ENCODE measurements at regions not wholly inside any gene's neighbourhood (a gene's known extent, or its start where the extent isn't known, plus 50 kb on each side); places are given as distances from the start of the nearest gene placed in this dataset.

DNA sequence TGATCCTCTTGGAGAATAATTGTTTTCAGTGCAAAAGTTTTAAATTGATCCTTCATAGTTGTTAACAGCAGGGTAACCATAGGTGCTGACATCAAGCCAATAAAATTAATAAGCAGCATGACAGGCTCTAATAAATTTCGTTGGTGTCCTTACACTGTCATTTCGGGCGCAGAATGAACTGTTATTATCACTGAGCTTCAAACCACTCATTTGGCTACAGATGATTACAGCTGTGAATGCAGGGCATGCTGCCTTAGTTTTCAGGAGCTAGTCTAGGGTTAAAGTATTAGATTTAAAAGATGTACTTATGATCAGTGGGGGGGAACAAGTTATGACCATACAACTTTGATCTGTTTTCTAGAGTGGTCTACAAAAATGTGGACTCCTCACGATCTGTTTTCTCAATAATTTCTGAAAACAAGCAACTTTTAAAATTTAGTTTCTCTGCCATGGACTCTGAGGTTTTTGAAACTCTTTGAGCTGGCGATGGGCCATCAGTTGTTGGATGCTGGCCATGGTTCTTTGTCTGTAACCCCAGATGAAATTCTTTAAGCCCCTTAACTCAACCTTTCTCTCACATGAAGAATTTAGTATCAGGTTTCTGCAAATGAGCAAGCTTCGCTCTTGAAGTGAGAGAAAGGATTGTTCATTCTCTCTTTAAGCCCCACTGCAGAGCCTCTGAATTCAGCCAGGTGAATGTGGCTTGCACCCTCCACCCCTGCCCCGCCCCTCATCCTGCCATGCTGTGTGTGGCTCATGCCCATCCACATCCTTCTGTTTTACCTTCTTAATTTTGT lies 99.1 kb upstream of the MTHFD1L start:
- TF ChIP-seq, protein P1, sequence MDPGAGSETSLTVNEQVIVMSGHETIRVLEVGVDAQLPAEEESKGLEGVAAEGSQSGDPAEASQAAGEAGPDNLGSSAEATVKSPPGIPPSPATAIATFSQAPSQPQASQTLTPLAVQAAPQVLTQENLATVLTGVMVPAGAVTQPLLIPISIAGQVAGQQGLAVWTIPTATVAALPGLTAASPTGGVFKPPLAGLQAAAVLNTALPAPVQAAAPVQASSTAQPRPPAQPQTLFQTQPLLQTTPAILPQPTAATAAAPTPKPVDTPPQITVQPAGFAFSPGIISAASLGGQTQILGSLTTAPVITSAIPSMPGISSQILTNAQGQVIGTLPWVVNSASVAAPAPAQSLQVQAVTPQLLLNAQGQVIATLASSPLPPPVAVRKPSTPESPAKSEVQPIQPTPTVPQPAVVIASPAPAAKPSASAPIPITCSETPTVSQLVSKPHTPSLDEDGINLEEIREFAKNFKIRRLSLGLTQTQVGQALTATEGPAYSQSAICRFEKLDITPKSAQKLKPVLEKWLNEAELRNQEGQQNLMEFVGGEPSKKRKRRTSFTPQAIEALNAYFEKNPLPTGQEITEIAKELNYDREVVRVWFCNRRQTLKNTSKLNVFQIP (CRISPR knock-in tag; IDR thresholded peaks at IDR 0.05; ENCODE audit: borderline replicate concordance, low read depth) = no peak
- no peak for TF ChIP-seq ZFP3 (CRISPR knock-in tag; IDR thresholded peaks at IDR 0.05)

All from SK-N-SH treated with all-trans-retinoic acid at 6 μM for 48 hours (cell line).